ENCODE measurements at regions not wholly inside any gene's neighbourhood (a gene's known extent, or its start where the extent isn't known, plus 50 kb on each side); places are given as distances from the start of the nearest gene placed in this dataset.

DNA sequence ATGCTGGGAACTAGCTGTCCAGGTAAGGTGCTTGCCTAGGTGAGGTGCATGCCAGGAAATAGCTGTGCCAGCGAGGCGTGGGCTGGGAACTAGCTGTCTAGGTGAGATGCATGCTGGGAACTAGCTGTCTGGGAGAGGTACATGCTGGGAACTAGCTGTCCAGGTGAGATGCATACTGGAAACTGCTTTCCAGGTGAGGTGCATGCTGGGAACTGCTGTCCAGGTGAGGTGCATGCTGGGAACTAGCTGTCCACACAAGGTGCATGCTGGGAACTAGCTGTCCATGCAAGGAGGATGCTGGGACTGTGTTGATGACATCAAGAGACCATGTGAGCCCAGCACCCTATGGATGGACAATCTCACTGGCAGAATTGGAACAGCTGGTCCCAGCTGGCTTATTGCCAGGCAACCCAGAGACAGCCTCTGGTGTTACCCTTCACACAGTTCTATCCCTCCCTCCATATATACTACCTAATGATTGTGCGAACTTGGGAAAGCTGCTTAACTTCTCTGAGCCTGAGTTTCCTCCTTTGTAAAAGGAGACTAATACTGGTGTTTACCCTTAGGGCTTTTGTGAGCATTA, 479.9 kb upstream of the RBFOX1 start:
- no peak for TF ChIP-seq POLR2A (IDR thresholded peaks at IDR 0.05)
- no peak for TF ChIP-seq POLR2AphosphoS5 (IDR thresholded peaks at IDR 0.05)
- TF ChIP-seq CTCF (IDR thresholded peaks at IDR 0.05): no peak

Measured in transverse colon (tissue), 4 donors.